Occipital lobe (tissue), 1 donor: ENCODE measurements at regions not wholly inside any gene's neighbourhood (a gene's known extent, or its start where the extent isn't known, plus 50 kb on each side); places are given as distances from the start of the nearest gene placed in this dataset.

Source experiments
- DNase-seq: peaks from one replicate; lab custom pipeline; 2025; lab: John Stamatoyannopoulos, UW

GRCh38 chr12:64931321-64931720 lies 106.9 kb downstream of the TBC1D30 start:
- no peak for DNase-seq

GRCh38 chr12:64931981-64932380 lies 107.5 kb downstream of the TBC1D30 start:
- DNase-seq = no peak

- DNase-seq = no peak
Observed at GRCh38 chr12:64933791-64934190, 109.3 kb downstream of the TBC1D30 start.

- DNase-seq = no peak
Observed at GRCh38 chr12:64937452-64937851, 113.0 kb downstream of the TBC1D30 start.

GRCh38 chr12:64938179-64938578 lies 113.7 kb downstream of the TBC1D30 start:
- DNase-seq = no peak

- no peak for DNase-seq
Observed at GRCh38 chr12:64943686-64944085, 119.2 kb downstream of the TBC1D30 start.

GRCh38 chr12:64944966-64945365 lies 120.5 kb downstream of the TBC1D30 start:
- no peak for DNase-seq

- peak; percentile 80 for DNase-seq
Observed at GRCh38 chr12:64946132-64946829, 121.8 kb downstream of the TBC1D30 start.

- no peak for DNase-seq
Observed at GRCh38 chr12:64950711-64951298, 126.4 kb downstream of the TBC1D30 start.

- DNase-seq = no peak
Observed at GRCh38 chr12:64951944-64952343, 127.5 kb downstream of the TBC1D30 start.

- no peak for DNase-seq
Observed at GRCh38 chr12:64955746-64956145, 131.3 kb downstream of the TBC1D30 start.

- DNase-seq = no peak
Observed at GRCh38 chr12:64965920-64966319, 141.5 kb downstream of the TBC1D30 start.

GRCh38 chr12:64968989-64969819 lies 144.8 kb downstream of the TBC1D30 start:
- DNase-seq = no peak

GRCh38 chr12:64976131-64976530 lies 145.0 kb downstream of the WIF1 start:
- no peak for DNase-seq

- DNase-seq = no peak
Observed at GRCh38 chr12:64983771-64984278, 137.3 kb downstream of the WIF1 start.

GRCh38 chr12:64991121-64991611 lies 129.9 kb downstream of the WIF1 start:
- DNase-seq = peak; percentile 1

- no peak for DNase-seq
Observed at GRCh38 chr12:64992116-64992515, 129.0 kb downstream of the WIF1 start.

- no peak for DNase-seq
Observed at GRCh38 chr12:64992641-64993040, 128.5 kb downstream of the WIF1 start.

GRCh38 chr12:64993461-64993860 lies 127.6 kb downstream of the WIF1 start:
- DNase-seq = no peak

- no peak for DNase-seq
Observed at GRCh38 chr12:64995816-64996215, 125.3 kb downstream of the WIF1 start.

GRCh38 chr12:64997858-64998257 lies 123.2 kb downstream of the WIF1 start:
- DNase-seq = no peak
